Naive thymus-derived CD4-positive, alpha-beta T cell (primary cell): ENCODE measurements at regions not wholly inside any gene's neighbourhood (a gene's known extent, or its start where the extent isn't known, plus 50 kb on each side); places are given as distances from the start of the nearest gene placed in this dataset.

Source experiments
- ATAC-seq: fragments of 150-1000 bp; cut with Tn5 transposase; 2 replicates; pipeline ENCODE4 v1.10.0; 2021; ENCODE audit warnings: mild to moderate bottlenecking, moderate library complexity
- CTCF ChIA-PET: fragments of 350-600 bp; sonication (Branson Sonifier 250); formaldehyde crosslinking; loops from one replicate; lab custom pipeline; 2021; ENCODE audit warnings: antibody characterized with exemption; lab: Charles Lee
- POLR2A ChIA-PET: fragments of 350-600 bp; sonication (Branson Sonifier 250); formaldehyde crosslinking; loops from one replicate; lab custom pipeline; 2021; ENCODE audit warnings: antibody characterized with exemption, inconsistent platforms; lab: Charles Lee
- DNase-seq, 9 donors: peaks; one replicate each; pipeline versions ENCODE4 v3.0.0 to v3.0.0-alpha.2; 2020 to 2022; ENCODE audit warnings: mixed read lengths in 1 of 9
- H3K27ac ChIP-seq: one replicate; pipeline ENCODE4 v1.7.0; 2013; ENCODE audit warnings: mild to moderate bottlenecking, low read depth, low read length, moderate library complexity
- H3K27me3 ChIP-seq, 2 donors: one replicate each; pipeline ENCODE4 v1.7.0; 2013; ENCODE audit warnings: low read length in 2 of 2, mild to moderate bottlenecking in 2 of 2, moderate library complexity in 2 of 2; ENCODE audit not compliant: control insufficient read depth in 2 of 2, insufficient read depth in 2 of 2
- H3K36me3 ChIP-seq, 3 experiments: 1 replicate in 2 of 3; 2 replicates in 1 of 3; pipeline ENCODE4 v1.7.0; 2013; ENCODE audit warnings: low read length in 3 of 3, mild to moderate bottlenecking in 3 of 3, moderate library complexity in 1 of 3; ENCODE audit not compliant: insufficient read depth in 3 of 3, control insufficient read depth in 2 of 3
- H3K4me1 ChIP-seq, 2 donors: one replicate each; pipeline ENCODE4 v1.7.0; 2013; ENCODE audit warnings: low read length in 2 of 2, mild to moderate bottlenecking in 2 of 2, moderate library complexity in 1 of 2; ENCODE audit not compliant: control insufficient read depth in 2 of 2, insufficient read depth in 2 of 2
- H3K4me3 ChIP-seq: 2 replicates; pipeline ENCODE4 v1.7.0; 2013; ENCODE audit warnings: mild to moderate bottlenecking, low read length
- H3K9me3 ChIP-seq, 3 experiments: 1 replicate in 2 of 3; 2 replicates in 1 of 3; pipeline ENCODE4 v1.7.0; 2013; ENCODE audit warnings: low read length in 3 of 3; ENCODE audit not compliant: control insufficient read depth in 2 of 3
- H3K27ac Mint-ChIP-seq, 9 donors: one replicate each; pipeline ENCODE4 v1.8.0; 2020 to 2022; ENCODE audit warnings: mixed read lengths in 9 of 9, mild to moderate bottlenecking in 8 of 9, moderate library complexity in 5 of 9, inconsistent platforms in 2 of 9
- H3K27me3 Mint-ChIP-seq, 5 donors: one replicate each; pipeline ENCODE4 v1.8.0; 2021 to 2022; ENCODE audit warnings: mixed read lengths in 5 of 5, mild to moderate bottlenecking in 1 of 5
- H3K36me3 Mint-ChIP-seq, 5 donors: one replicate each; pipeline ENCODE4 v1.8.0; 2020 to 2022; ENCODE audit warnings: mixed read lengths in 5 of 5, mild to moderate bottlenecking in 3 of 5, inconsistent platforms in 1 of 5
- H3K4me1 Mint-ChIP-seq, 7 donors: one replicate each; pipeline ENCODE4 v1.8.0; 2020 to 2022; ENCODE audit warnings: mixed read lengths in 7 of 7, mild to moderate bottlenecking in 3 of 7, inconsistent platforms in 1 of 7
- H3K4me3 Mint-ChIP-seq, 10 donors: one replicate each; pipeline ENCODE4 v1.8.0; 2020 to 2022; ENCODE audit warnings: mild to moderate bottlenecking in 10 of 10, mixed read lengths in 10 of 10, moderate library complexity in 6 of 10, inconsistent platforms in 2 of 10
- H3K9me3 Mint-ChIP-seq, 11 donors: one replicate each; pipeline ENCODE4 v1.8.0; 2020 to 2022; ENCODE audit warnings: mixed read lengths in 11 of 11, mild to moderate bottlenecking in 4 of 11, inconsistent platforms in 1 of 11, moderate library complexity in 1 of 11
- intact Hi-C, 2 donors: fragments of 100-400 bp; cut with micrococcal nuclease; formaldehyde crosslinking; loops; one replicate each; pipeline ENCODE4 v1.15.1; 2023

- ATAC-seq (no peak), DNase-seq (no peak)
- H3K9me3 Mint-ChIP-seq = peaks cover 0 to 10% (median 2%) of the 10 kb centered on the region in 11 donors
- ChIA-PET POLR2A (no interaction called here), CTCF (no interaction called here)
- intact Hi-C loops = no loop called here
- Histone ChIP-seq H3K9me3 (no peaks in the 10 kb centered on the region), H3K27ac (no peak overlapping the region), H3K36me3 (no peaks in the 10 kb centered on the region), H3K4me3 (no peak overlapping the region), H3K4me1 (no peaks in the 10 kb centered on the region), H3K27me3 (no peaks in the 10 kb centered on the region)
- no peak overlapping the region for H3K27ac Mint-ChIP-seq
- no peaks in the 10 kb centered on the region for H3K4me1 Mint-ChIP-seq
- H3K27me3 Mint-ChIP-seq = peaks cover 0 to 4% (median 0%) of the 10 kb centered on the region in 5 donors
- H3K4me3 Mint-ChIP-seq = no peak overlapping the region
- H3K36me3 Mint-ChIP-seq = no peaks in the 10 kb centered on the region
These were observed 319.1 kb downstream of the ANXA1 start for GRCh38 chr9:73470766-73471165.

DNA sequence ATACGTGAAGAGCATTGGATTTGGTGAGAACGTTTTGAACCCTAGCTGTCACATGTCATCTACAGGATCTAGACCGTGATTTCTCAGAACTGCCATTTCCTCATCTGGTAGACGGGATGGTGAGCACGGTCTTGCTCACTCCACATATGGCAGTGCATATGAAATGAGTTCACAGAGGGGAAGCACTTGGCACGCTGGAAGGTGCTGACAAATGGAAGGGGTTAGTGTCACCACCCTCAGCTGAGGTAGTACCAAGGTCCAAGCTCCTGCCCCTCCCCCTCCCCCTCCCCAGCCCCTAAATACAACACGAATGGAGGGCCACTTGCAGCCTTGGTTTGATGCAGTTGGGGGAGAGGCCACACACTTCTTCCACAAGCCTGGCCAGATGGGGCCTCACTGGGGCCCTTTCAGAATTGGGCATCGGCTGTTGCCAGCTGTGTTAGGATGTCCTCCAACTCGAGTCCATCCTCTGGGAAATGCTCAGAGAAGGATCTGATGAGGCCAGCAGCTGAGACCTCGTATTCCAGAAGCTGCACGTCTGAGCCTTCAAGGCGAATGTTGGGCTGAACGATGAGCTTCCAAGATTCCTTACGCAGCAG is 322.4 kb downstream of the ANXA1 start:
- no peak for DNase-seq
- H3K9me3 Mint-ChIP-seq = peaks cover 0 to 9% (median 0%) of the 10 kb centered on the region in 11 donors
- H3K27me3 ChIP-seq = no peaks in the 10 kb centered on the region
- H3K4me3 ChIP-seq = no peak overlapping the region
- peaks cover 0 to 4% (median 0%) of the 10 kb centered on the region in 5 donors for H3K27me3 Mint-ChIP-seq
- POLR2A ChIA-PET = no interaction called here
- no peaks in the 10 kb centered on the region for H3K4me1 ChIP-seq
- H3K36me3 Mint-ChIP-seq = no peaks in the 10 kb centered on the region
- no peaks in the 10 kb centered on the region for H3K4me1 Mint-ChIP-seq
- no peak overlapping the region for H3K4me3 Mint-ChIP-seq
- CTCF ChIA-PET = no interaction called here
- H3K27ac ChIP-seq = no peak overlapping the region
- H3K27ac Mint-ChIP-seq = no peak overlapping the region
- no peaks in the 10 kb centered on the region for H3K9me3 ChIP-seq
- H3K36me3 ChIP-seq = no peaks in the 10 kb centered on the region
- intact Hi-C loops = no loop called here
- ATAC-seq = no peak

DNA sequence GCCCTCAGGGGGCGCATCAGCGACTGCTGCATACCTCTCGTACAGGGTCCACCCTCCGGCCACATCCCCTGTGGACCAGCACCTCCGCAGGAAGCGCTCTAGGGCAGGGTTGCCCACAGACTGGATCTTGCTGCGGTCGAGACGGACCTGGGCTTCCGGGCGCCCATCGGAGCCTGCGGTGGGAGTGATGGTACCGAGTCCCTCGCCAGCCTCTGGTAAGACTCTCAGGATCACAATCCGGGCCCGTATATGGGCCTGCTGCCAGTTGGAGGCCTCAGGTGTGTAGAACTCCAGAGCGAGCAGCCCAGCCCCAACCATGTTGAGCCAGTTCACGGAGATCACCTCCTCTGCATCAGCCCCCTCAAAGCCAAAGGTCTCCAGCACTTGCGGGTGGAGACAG is 323.0 kb downstream of the ANXA1 start:
- intact Hi-C loops = no loop called here
- Mint-ChIP-seq H3K4me3 (no peak overlapping the region), H3K9me3 (peaks cover 0 to 9% (median 0%) of the 10 kb centered on the region in 11 donors), H3K27ac (no peak overlapping the region), H3K27me3 (peaks cover 0 to 4% (median 0%) of the 10 kb centered on the region in 5 donors), H3K4me1 (no peaks in the 10 kb centered on the region), H3K36me3 (no peaks in the 10 kb centered on the region)
- ChIA-PET POLR2A (no interaction called here), CTCF (no interaction called here)
- Histone ChIP-seq H3K27ac (no peak overlapping the region), H3K36me3 (no peaks in the 10 kb centered on the region), H3K4me3 (no peak overlapping the region), H3K4me1 (no peaks in the 10 kb centered on the region), H3K27me3 (no peaks in the 10 kb centered on the region), H3K9me3 (no peaks in the 10 kb centered on the region)
- DNase-seq (no peak), ATAC-seq (no peak)

DNA sequence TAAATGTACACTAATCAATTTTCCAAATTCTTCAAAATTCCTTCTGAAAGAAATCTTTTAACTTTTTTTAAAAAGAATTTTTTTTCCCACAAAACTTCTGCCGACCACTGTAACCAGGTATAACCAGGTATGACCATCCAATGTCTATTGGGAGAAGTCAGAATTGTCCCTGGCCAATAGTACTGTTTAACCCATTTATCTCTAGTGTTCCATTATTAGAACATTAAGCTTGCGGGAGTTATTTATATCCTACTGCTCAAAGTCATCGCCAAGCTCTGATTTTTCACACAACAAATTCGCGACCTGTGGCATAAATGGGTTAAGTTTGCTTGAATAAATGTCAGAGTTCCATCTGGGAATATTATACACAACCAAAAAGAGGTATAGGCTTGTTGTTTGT is 343.2 kb downstream of the ANXA1 start:
- intact Hi-C loops = no loop called here
- DNase-seq (no peak), ATAC-seq (no peak)
- no peaks in the 10 kb centered on the region for H3K27me3 Mint-ChIP-seq
- H3K4me1 ChIP-seq = no peaks in the 10 kb centered on the region
- peaks cover 0 to 14% (median 6%) of the 10 kb centered on the region in 11 donors for H3K9me3 Mint-ChIP-seq
- no peaks in the 10 kb centered on the region for H3K27me3 ChIP-seq
- no peaks in the 10 kb centered on the region for H3K36me3 Mint-ChIP-seq
- POLR2A ChIA-PET = no interaction called here
- no peak overlapping the region for H3K27ac Mint-ChIP-seq
- no peak overlapping the region for H3K4me3 ChIP-seq
- CTCF ChIA-PET = no interaction called here
- no peaks in the 10 kb centered on the region for H3K36me3 ChIP-seq
- no peak overlapping the region for H3K4me3 Mint-ChIP-seq
- peaks cover 0 to 5% (median 0%) of the 10 kb centered on the region in 3 experiments for H3K9me3 ChIP-seq
- H3K4me1 Mint-ChIP-seq = no peaks in the 10 kb centered on the region
- H3K27ac ChIP-seq = no peak overlapping the region

DNA sequence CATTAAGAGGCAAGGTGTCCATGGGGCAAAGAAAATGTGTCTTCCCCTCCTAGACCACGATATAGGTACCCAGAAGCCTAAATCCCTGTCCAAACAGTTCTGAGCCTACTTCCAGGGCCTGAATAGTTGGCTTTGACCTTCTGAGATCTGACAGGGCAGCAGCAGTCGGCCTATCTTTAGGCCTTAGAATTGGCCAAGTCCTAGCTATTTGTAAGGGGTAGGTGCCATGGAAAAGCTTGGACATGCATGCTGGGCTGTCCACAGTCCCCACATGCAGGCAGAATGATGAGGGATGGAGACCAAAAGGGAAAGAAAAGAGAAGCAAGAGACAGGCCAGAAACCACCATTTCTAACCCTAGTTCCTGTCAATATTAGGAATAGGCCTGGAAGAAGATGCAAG is 346.1 kb downstream of the ANXA1 start:
- no peaks in the 10 kb centered on the region for H3K36me3 ChIP-seq
- Mint-ChIP-seq H3K27ac (no peak overlapping the region), H3K4me1 (no peaks in the 10 kb centered on the region), H3K27me3 (no peaks in the 10 kb centered on the region), H3K9me3 (peaks cover 0 to 14% (median 5%) of the 10 kb centered on the region in 11 donors), H3K4me3 (no peak overlapping the region), H3K36me3 (no peaks in the 10 kb centered on the region)
- no peaks in the 10 kb centered on the region for H3K4me1 ChIP-seq
- CTCF ChIA-PET = no interaction called here
- ATAC-seq = no peak
- POLR2A ChIA-PET = no interaction called here
- intact Hi-C loops = no loop called here
- H3K4me3 ChIP-seq = no peak overlapping the region
- no peak for DNase-seq
- no peaks in the 10 kb centered on the region for H3K9me3 ChIP-seq
- H3K27ac ChIP-seq = no peak overlapping the region
- H3K27me3 ChIP-seq = no peaks in the 10 kb centered on the region

GRCh38 chr9:73515216-73515615 is 363.6 kb downstream of the ANXA1 start:
- ChIA-PET CTCF (no interaction called here), POLR2A (no interaction called here)
- no peak overlapping the region for H3K27ac ChIP-seq
- Mint-ChIP-seq H3K36me3 (no peaks in the 10 kb centered on the region), H3K4me3 (no peak overlapping the region), H3K4me1 (no peaks in the 10 kb centered on the region), H3K27ac (no peak overlapping the region), H3K27me3 (no peaks in the 10 kb centered on the region), H3K9me3 (peaks cover 0 to 4% (median 0%) of the 10 kb centered on the region in 11 donors)
- no peaks in the 10 kb centered on the region for H3K27me3 ChIP-seq
- H3K36me3 ChIP-seq = no peaks in the 10 kb centered on the region
- intact Hi-C loops = no loop called here
- no peaks in the 10 kb centered on the region for H3K4me1 ChIP-seq
- H3K9me3 ChIP-seq = no peaks in the 10 kb centered on the region
- no peak for DNase-seq
- no peak for ATAC-seq
- H3K4me3 ChIP-seq = no peak overlapping the region

GRCh38 chr9:73523391-73523790 is 371.7 kb downstream of the ANXA1 start:
- no peaks in the 10 kb centered on the region for H3K36me3 ChIP-seq
- ATAC-seq (no peak), DNase-seq (no peak)
- H3K27ac ChIP-seq = no peak overlapping the region
- Mint-ChIP-seq H3K4me1 (no peaks in the 10 kb centered on the region), H3K27me3 (no peaks in the 10 kb centered on the region), H3K36me3 (no peaks in the 10 kb centered on the region), H3K27ac (no peak overlapping the region), H3K4me3 (no peak overlapping the region), H3K9me3 (peaks cover 0 to 3% (median 0%) of the 10 kb centered on the region in 11 donors)
- intact Hi-C loops = no loop called here
- CTCF ChIA-PET = no interaction called here
- no peaks in the 10 kb centered on the region for H3K9me3 ChIP-seq
- no peaks in the 10 kb centered on the region for H3K27me3 ChIP-seq
- POLR2A ChIA-PET = no interaction called here
- H3K4me1 ChIP-seq = no peaks in the 10 kb centered on the region
- no peak overlapping the region for H3K4me3 ChIP-seq
